H9 (cell line): ENCODE measurements at regions not wholly inside any gene's neighbourhood (a gene's known extent, or its start where the extent isn't known, plus 50 kb on each side); places are given as distances from the start of the nearest gene placed in this dataset.

Experiments used
- DNase-seq: peaks from one replicate; pipeline ENCODE4 v3.0.0-alpha.2; 2017
- H2AFZ ChIP-seq: one replicate; pipeline ENCODE4 v1.6.1; 2013; ENCODE audit warnings: mild to moderate bottlenecking, low read length, control low read depth, moderate library complexity
- H2AK5ac ChIP-seq: 2 replicates; pipeline ENCODE4 v1.6.1; 2013; ENCODE audit warnings: low read length, control low read depth, mixed read lengths; ENCODE audit not compliant: insufficient read length
- H2BK120ac ChIP-seq: one replicate; pipeline ENCODE4 v1.6.1; 2013; ENCODE audit warnings: low read depth, mild to moderate bottlenecking, low read length, control low read depth, inconsistent platforms; ENCODE audit not compliant: poor library complexity, severe bottlenecking
- H2BK12ac ChIP-seq: 2 replicates; pipeline ENCODE4 v1.6.1; 2013; ENCODE audit warnings: low read length, control low read depth, mixed read lengths, low read depth; ENCODE audit not compliant: insufficient read length
- H2BK15ac ChIP-seq: 2 replicates; pipeline ENCODE4 v1.6.1; 2013; ENCODE audit warnings: low read depth, low read length, control low read depth
- H2BK20ac ChIP-seq: one replicate; pipeline ENCODE4 v1.6.1; 2013; ENCODE audit warnings: low read depth, mild to moderate bottlenecking, low read length, control low read depth, inconsistent platforms; ENCODE audit not compliant: poor library complexity, severe bottlenecking
- H2BK5ac ChIP-seq: 2 replicates; pipeline ENCODE4 v1.6.1; 2013; ENCODE audit warnings: low read length, control low read depth, mixed read lengths; ENCODE audit not compliant: insufficient read length
- H3K14ac ChIP-seq: 2 replicates; pipeline ENCODE4 v1.6.1; 2013; ENCODE audit warnings: low read length, control low read depth; ENCODE audit not compliant: insufficient read depth
- H3K18ac ChIP-seq: 2 replicates; pipeline ENCODE4 v1.6.1; 2013; ENCODE audit warnings: low read depth, mild to moderate bottlenecking, mixed read lengths, low read length, control low read depth; ENCODE audit not compliant: insufficient read length
- H3K23ac ChIP-seq: 2 replicates; pipeline ENCODE4 v1.6.1; 2013; ENCODE audit warnings: low read length, control low read depth, mixed read lengths, low read depth; ENCODE audit not compliant: insufficient read length
- H3K23me2 ChIP-seq: 2 replicates; pipeline ENCODE4 v1.6.1; 2013; ENCODE audit warnings: low read depth, mild to moderate bottlenecking, mixed read lengths, low read length, control low read depth; ENCODE audit not compliant: insufficient read length, poor library complexity, severe bottlenecking
- H3K27ac ChIP-seq: 2 replicates; pipeline ENCODE4 v1.5.1; 2013; ENCODE audit warnings: low read length, control low read depth, mixed read lengths, low read depth; ENCODE audit not compliant: insufficient read length
- H3K27me3 ChIP-seq: 2 replicates; pipeline ENCODE4 v1.6.1; 2013; ENCODE audit warnings: low read length, control low read depth, inconsistent platforms; ENCODE audit not compliant: insufficient read depth
- H3K4ac ChIP-seq: 2 replicates; pipeline ENCODE4 v1.6.1; 2013; ENCODE audit warnings: low read depth, mild to moderate bottlenecking, control low read depth, inconsistent platforms, low read length, moderate library complexity
- H3K4me1 ChIP-seq: 2 replicates; pipeline ENCODE4 v1.6.1; 2013; ENCODE audit warnings: low read length, control low read depth, inconsistent platforms; ENCODE audit not compliant: insufficient read depth
- H3K4me2 ChIP-seq: 2 replicates; pipeline ENCODE4 v1.6.1; 2013; ENCODE audit warnings: low read length, control low read depth, mixed read lengths; ENCODE audit not compliant: insufficient read length, insufficient read depth
- H3K56ac ChIP-seq: 2 replicates; pipeline ENCODE4 v1.6.1; 2013; ENCODE audit warnings: low read depth, mild to moderate bottlenecking, mixed read lengths, low read length, control low read depth; ENCODE audit not compliant: insufficient read length
- H3K79me1 ChIP-seq: 2 replicates; pipeline ENCODE4 v1.6.1; 2013; ENCODE audit warnings: low read depth, mild to moderate bottlenecking, moderate library complexity, low read length, control low read depth, inconsistent platforms; ENCODE audit not compliant: insufficient read depth, poor library complexity, severe bottlenecking
- H3K79me2 ChIP-seq: 2 replicates; pipeline ENCODE4 v1.6.1; 2013; ENCODE audit warnings: low read length, control low read depth, inconsistent platforms; ENCODE audit not compliant: insufficient read depth
- H3K9ac ChIP-seq: 2 replicates; pipeline ENCODE4 v1.6.1; 2013; ENCODE audit warnings: low read length, control low read depth, mixed read lengths; ENCODE audit not compliant: insufficient read length; ENCODE audit errors: extremely low read depth
- H3K9me3 ChIP-seq: one replicate; pipeline ENCODE4 v1.6.1; 2013; ENCODE audit warnings: low read depth, low read length, inconsistent platforms; ENCODE audit not compliant: control insufficient read depth
- H3T11ph ChIP-seq: one replicate; pipeline ENCODE4 v1.6.1; 2013; ENCODE audit warnings: mild to moderate bottlenecking, low read length, control low read depth, inconsistent platforms
- H4K20me1 ChIP-seq: one replicate; pipeline ENCODE4 v1.6.1; 2013; ENCODE audit not compliant: control insufficient read depth, insufficient read length, insufficient read depth
- H4K5ac ChIP-seq: 2 replicates; pipeline ENCODE4 v1.6.1; 2013; ENCODE audit warnings: low read depth, mild to moderate bottlenecking, mixed read lengths, low read length, control low read depth; ENCODE audit not compliant: insufficient read length
- H4K8ac ChIP-seq: replicated peaks from 2 replicates; pipeline ENCODE4 v1.6.1; 2013; ENCODE audit warnings: low read length, control low read depth, mixed read lengths, low read depth; ENCODE audit not compliant: insufficient read length
- H4K91ac ChIP-seq: 2 replicates; pipeline ENCODE4 v1.6.1; 2013; ENCODE audit warnings: low read depth, mild to moderate bottlenecking, moderate library complexity, mixed read lengths, low read length, control low read depth; ENCODE audit not compliant: insufficient read length
- H3K27ac Mint-ChIP-seq, 3 experiments: 2 replicates in 2 of 3; 3 replicates in 1 of 3; pipeline ENCODE4 v1.8.0; 2020 to 2021; ENCODE audit warnings: mixed read lengths in 3 of 3, mild to moderate bottlenecking in 1 of 3, moderate library complexity in 1 of 3
- H3K27me3 Mint-ChIP-seq: 2 replicates; pipeline ENCODE4 v1.8.0; 2021; ENCODE audit warnings: low read depth, mild to moderate bottlenecking, moderate library complexity, mixed read lengths
- H3K36me3 Mint-ChIP-seq, 3 experiments: 2 replicates in 2 of 3; 3 replicates in 1 of 3; pipeline ENCODE4 v1.8.0; 2020 to 2021; ENCODE audit warnings: low read depth in 3 of 3, mixed read lengths in 3 of 3; ENCODE audit not compliant: insufficient read depth in 1 of 3
- H3K4me1 Mint-ChIP-seq, 2 experiments: 2 replicates each; pipeline ENCODE4 v1.8.0; 2020; ENCODE audit warnings: mixed read lengths in 2 of 2
- H3K4me3 Mint-ChIP-seq, 2 experiments: 2 replicates in 1 of 2; 3 replicates in 1 of 2; pipeline ENCODE4 v1.8.0; 2020 to 2021; ENCODE audit warnings: mild to moderate bottlenecking in 2 of 2, mixed read lengths in 2 of 2, moderate library complexity in 1 of 2
- H3K9me3 Mint-ChIP-seq, 2 experiments: 2 replicates in 1 of 2; 3 replicates in 1 of 2; pipeline ENCODE4 v1.8.0; 2020; ENCODE audit warnings: mild to moderate bottlenecking in 2 of 2, mixed read lengths in 2 of 2, moderate library complexity in 1 of 2
- CTCF ChIP-seq: fragments of 200-600 bp; sonication (generic); conservative IDR thresholded peaks from 3 replicates; pipeline ENCODE4 v1.8.0; 2021; ENCODE audit warnings: antibody characterized with exemption, mild to moderate bottlenecking
- WGBS: extraction: QIAGEN DNeasy Blood & Tissue Kit; methylation state at CpG from one replicate; pipeline ENCODE4 v1.1.7; 2013; ENCODE audit warnings: missing lambda C conversion rate, low lambda C conversion rate, mixed read lengths; ENCODE audit not compliant: insufficient read length; ENCODE audit errors: extremely low coverage; 5-methylcytosine and 5-hydroxymethylcytosine counted together

- no peak overlapping the region for H3K14ac ChIP-seq
- no peak for DNase-seq
- TF ChIP-seq CTCF, result no peak
- Mint-ChIP-seq H3K9me3 (no peaks in the 10 kb centered on the region), H3K27me3 (no peaks in the 10 kb centered on the region), H3K27ac (no peak overlapping the region), H3K36me3 (no peaks in the 10 kb centered on the region), H3K4me3 (no peak overlapping the region), H3K4me1 (no peaks in the 10 kb centered on the region)
- no peaks in the 10 kb centered on the region for H3K79me2 ChIP-seq
- no peaks in the 10 kb centered on the region for H4K20me1 ChIP-seq
- no peak overlapping the region for H3K18ac ChIP-seq
- no peaks in the 10 kb centered on the region for H3K79me1 ChIP-seq
- H2BK120ac ChIP-seq, result no peak overlapping the region
- no CpG with 5 or more reads among the region's 3 CpGs for WGBS
- H3K4ac ChIP-seq, result no peak overlapping the region
- H2BK12ac ChIP-seq, result no peak overlapping the region
- no peak overlapping the region for H3K56ac ChIP-seq
- H3K4me2 ChIP-seq, result no peak overlapping the region
- no peaks in the 10 kb centered on the region for H3K23me2 ChIP-seq
- no peaks in the 10 kb centered on the region for H3K27me3 ChIP-seq
- H3K9me3 ChIP-seq, result no peaks in the 10 kb centered on the region
- no peak overlapping the region for H3T11ph ChIP-seq
- H4K5ac ChIP-seq, result no peak overlapping the region
- no peak overlapping the region for H4K8ac ChIP-seq
- no peak overlapping the region for H2BK5ac ChIP-seq
- H3K23ac ChIP-seq, result no peak overlapping the region
- no peak overlapping the region for H3K27ac ChIP-seq
- no peak overlapping the region for H3K9ac ChIP-seq
- no peak overlapping the region for H2BK15ac ChIP-seq
- H2AK5ac ChIP-seq, result no peak overlapping the region
- no peak overlapping the region for H4K91ac ChIP-seq
- no peak overlapping the region for H2AFZ ChIP-seq
- no peaks in the 10 kb centered on the region for H3K4me1 ChIP-seq
- no peak overlapping the region for H2BK20ac ChIP-seq
Observed at GRCh38 chr3:146899171-146899570, 294.0 kb upstream of the PLSCR5 start.
